DMS 273 (cell line): ENCODE measurements at regions not wholly inside any gene's neighbourhood (a gene's known extent, or its start where the extent isn't known, plus 50 kb on each side); places are given as distances from the start of the nearest gene placed in this dataset.
"Not testable (repeated sequence)": the region's sequence is repeated elsewhere in the genome, so short reads cannot be mapped to it uniquely, and the experiment has no call there.

Experiments
- DNase-seq: peaks from one replicate; lab custom pipeline; 2025; ENCODE audit not compliant: unreplicated experiment; lab: John Stamatoyannopoulos, UW

GRCh38 chr22:48301421-48301820 is 1526.3 kb downstream of the BRD1 start:
- no peak for DNase-seq

- no peak for DNase-seq
These were observed 1526.8 kb downstream of the BRD1 start for GRCh38 chr22:48300877-48301276.

- DNase-seq: no peak
These were observed 1527.9 kb downstream of the BRD1 start for GRCh38 chr22:48299801-48300200.

GRCh38 chr22:48299124-48299523 is 1528.5 kb downstream of the BRD1 start:
- DNase-seq: no peak

GRCh38 chr22:48297296-48297695 is 1530.4 kb downstream of the BRD1 start:
- DNase-seq: no peak

- not testable (repeated sequence) for DNase-seq
These were observed 1527.5 kb downstream of the TBC1D22A start for GRCh38 chr22:48289954-48290353.

GRCh38 chr22:48288376-48288940 is 1526.0 kb downstream of the TBC1D22A start:
- DNase-seq: no peak

- DNase-seq: no peak
These were observed 1524.6 kb downstream of the TBC1D22A start for GRCh38 chr22:48287031-48287430.

GRCh38 chr22:48284671-48285070 is 1522.2 kb downstream of the TBC1D22A start:
- DNase-seq: no peak

GRCh38 chr22:48282804-48283203 is 1520.4 kb downstream of the TBC1D22A start:
- DNase-seq: no peak

GRCh38 chr22:48279461-48279756 is 1517.0 kb downstream of the TBC1D22A start:
- peak; percentile 31 for DNase-seq

GRCh38 chr22:48278620-48279460 is 1516.4 kb downstream of the TBC1D22A start:
- DNase-seq: peak; percentile 45

GRCh38 chr22:48277868-48278581 is 1515.6 kb downstream of the TBC1D22A start:
- no peak for DNase-seq

GRCh38 chr22:48276994-48277867 is 1514.8 kb downstream of the TBC1D22A start:
- no peak for DNase-seq

GRCh38 chr22:48275412-48275811 is 1513.0 kb downstream of the TBC1D22A start:
- DNase-seq: no peak

- no peak for DNase-seq
These were observed 1508.3 kb downstream of the TBC1D22A start for GRCh38 chr22:48270731-48271130.

- no peak for DNase-seq
These were observed 1506.5 kb downstream of the TBC1D22A start for GRCh38 chr22:48268771-48269552.

- DNase-seq: no peak
These were observed 1505.8 kb downstream of the TBC1D22A start for GRCh38 chr22:48268293-48268692.

- no peak for DNase-seq
These were observed 1505.2 kb downstream of the TBC1D22A start for GRCh38 chr22:48267681-48268080.

GRCh38 chr22:48265000-48265625 is 1502.7 kb downstream of the TBC1D22A start:
- DNase-seq: no peak
